C1 segment of cervical spinal cord (tissue), 14 donors: ENCODE measurements at regions not wholly inside any gene's neighbourhood (a gene's known extent, or its start where the extent isn't known, plus 50 kb on each side); places are given as distances from the start of the nearest gene placed in this dataset.
"Not testable (repeated sequence)": the region's sequence is repeated elsewhere in the genome, so short reads cannot be mapped to it uniquely, and the experiment has no call there.

Source experiments
- DNase-seq, 14 donors: peaks; one replicate each; lab custom pipeline; 2025; lab: John Stamatoyannopoulos, UW

- DNase-seq, result no peak
Measured at GRCh38 chr5:117649821-117650220, 1075.2 kb upstream of the SEMA6A start.

- no peak for DNase-seq
Measured at GRCh38 chr5:117645400-117645799, 1070.8 kb upstream of the SEMA6A start.

GRCh38 chr5:117638581-117638980, 1064.0 kb upstream of the SEMA6A start:
- no peak for DNase-seq

- no peak for DNase-seq
Measured at GRCh38 chr5:117633093-117633492, 1058.5 kb upstream of the SEMA6A start.

- peak in 1 of 14 donors; percentile 76 for DNase-seq
Measured at GRCh38 chr5:117624201-117624600, 1049.6 kb upstream of the SEMA6A start.

GRCh38 chr5:117623042-117623805, 1048.6 kb upstream of the SEMA6A start:
- peak in 1 of 14 donors; percentile 96 for DNase-seq

- peak in 1 of 14 donors; percentile 88 for DNase-seq
Measured at GRCh38 chr5:117621921-117622320, 1047.3 kb upstream of the SEMA6A start.

GRCh38 chr5:117615226-117615625, 1040.6 kb upstream of the SEMA6A start:
- peak in 1 of 14 donors; percentile 9 for DNase-seq

- DNase-seq, result no peak
Measured at GRCh38 chr5:117614408-117614807, 1039.8 kb upstream of the SEMA6A start.

GRCh38 chr5:117604845-117605244, 1030.2 kb upstream of the SEMA6A start:
- no peak for DNase-seq

- DNase-seq, result not testable (repeated sequence)
Measured at GRCh38 chr5:117599811-117600210, 1025.2 kb upstream of the SEMA6A start.

GRCh38 chr5:117594166-117594565, 1019.5 kb upstream of the SEMA6A start:
- peak in 2 of 14 donors; percentile 1 to 55 for DNase-seq

- no peak for DNase-seq
Measured at GRCh38 chr5:117590944-117591343, 1016.3 kb upstream of the SEMA6A start.

GRCh38 chr5:117588611-117589010, 1014.0 kb upstream of the SEMA6A start:
- no peak for DNase-seq

GRCh38 chr5:117587111-117587510, 1012.5 kb upstream of the SEMA6A start:
- DNase-seq, result no peak

- DNase-seq, result no peak
Measured at GRCh38 chr5:117568622-117569021, 994.0 kb upstream of the SEMA6A start.

GRCh38 chr5:117568126-117568525, 993.5 kb upstream of the SEMA6A start:
- no peak for DNase-seq

GRCh38 chr5:117562647-117563046, 988.0 kb upstream of the SEMA6A start:
- DNase-seq, result no peak

- DNase-seq, result no peak
Measured at GRCh38 chr5:117561531-117561930, 986.9 kb upstream of the SEMA6A start.

- DNase-seq, result no peak
Measured at GRCh38 chr5:117559005-117559844, 984.6 kb upstream of the SEMA6A start.

- no peak for DNase-seq
Measured at GRCh38 chr5:117551236-117551635, 976.6 kb upstream of the SEMA6A start.

GRCh38 chr5:117547192-117547591, 972.6 kb upstream of the SEMA6A start:
- DNase-seq, result no peak

GRCh38 chr5:117539692-117540091, 965.1 kb upstream of the SEMA6A start:
- DNase-seq, result no peak
